ENCODE measurements at regions not wholly inside any gene's neighbourhood (a gene's known extent, or its start where the extent isn't known, plus 50 kb on each side); places are given as distances from the start of the nearest gene placed in this dataset.

DNA sequence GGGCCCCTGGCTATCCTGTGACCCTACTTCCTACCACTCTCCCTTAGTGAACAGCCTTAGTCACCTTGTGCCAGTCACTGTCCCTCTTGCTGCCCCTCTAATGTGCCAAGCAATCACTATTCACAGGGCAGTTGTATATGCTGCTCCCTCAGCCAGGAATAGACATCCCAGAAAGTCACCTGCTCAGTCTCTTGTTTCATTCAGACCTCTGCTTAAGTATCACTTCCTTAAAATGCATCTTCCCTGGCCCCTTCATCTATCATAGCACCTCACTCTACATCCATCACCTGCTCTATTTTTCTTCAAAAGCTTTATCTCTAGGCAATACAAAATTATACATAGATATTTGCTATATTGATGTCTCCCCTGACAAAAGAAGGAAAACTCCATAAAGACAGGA, 328.4 kb upstream of the NFE2L3 start:
- TF ChIP-seq EZH2 (IDR thresholded peaks at IDR 0.05): no peak
- TF ChIP-seq FOXP2 (optimal IDR thresholded peaks at IDR 0.05; ENCODE audit: control extremely low read depth, extremely low read length, insufficient read depth): no peak
- TF ChIP-seq POLR2AphosphoS5 (IDR thresholded peaks at IDR 0.05; ENCODE audit: borderline replicate concordance, low read depth, low read length): no peak
- no peak for DNase-seq (ENCODE audit: low read depth, low spot score)
- no peaks in the 10 kb centered on the region for H3K9me3 ChIP-seq (ENCODE audit: low read depth, low read length)
- H3K27ac ChIP-seq: no peak overlapping the region
- no peak overlapping the region for H3K4me3 ChIP-seq
- no peak overlapping the region for H3K9ac ChIP-seq (ENCODE audit: insufficient read length)
- H3K36me3 ChIP-seq (ENCODE audit: insufficient read depth, low read length): no peaks in the 10 kb centered on the region

DNA sequence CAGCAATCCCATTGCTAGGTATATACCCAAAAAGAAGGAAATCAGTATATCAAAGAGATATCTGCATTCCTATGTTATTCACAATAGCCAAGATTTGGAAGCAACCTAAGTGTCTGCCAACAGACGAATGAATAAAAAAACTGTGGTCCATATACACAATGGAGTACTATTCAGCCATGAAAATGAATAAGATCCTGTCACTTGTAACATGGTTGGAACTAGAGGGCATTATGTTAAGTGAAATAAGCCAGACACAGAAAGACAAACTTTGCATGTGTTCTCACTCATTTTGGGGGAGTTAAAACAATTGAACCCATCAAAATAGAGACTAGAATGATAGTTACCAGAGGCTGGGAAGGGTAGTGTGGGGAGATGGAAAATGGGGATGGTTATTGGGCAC, 323.5 kb upstream of the NFE2L3 start:
- no peak overlapping the region for H3K27ac ChIP-seq
- no peak overlapping the region for H3K4me3 ChIP-seq
- DNase-seq (ENCODE audit: low read depth, low spot score): no peak
- no peaks in the 10 kb centered on the region for H3K9me3 ChIP-seq (ENCODE audit: low read depth, low read length)
- no peak overlapping the region for H3K9ac ChIP-seq (ENCODE audit: insufficient read length)
- no peak for TF ChIP-seq FOXP2 (optimal IDR thresholded peaks at IDR 0.05; ENCODE audit: control extremely low read depth, extremely low read length, insufficient read depth)
- no peak for TF ChIP-seq EZH2 (IDR thresholded peaks at IDR 0.05)
- no peak for TF ChIP-seq POLR2AphosphoS5 (IDR thresholded peaks at IDR 0.05; ENCODE audit: borderline replicate concordance, low read depth, low read length)
- no peaks in the 10 kb centered on the region for H3K36me3 ChIP-seq (ENCODE audit: insufficient read depth, low read length)

DNA sequence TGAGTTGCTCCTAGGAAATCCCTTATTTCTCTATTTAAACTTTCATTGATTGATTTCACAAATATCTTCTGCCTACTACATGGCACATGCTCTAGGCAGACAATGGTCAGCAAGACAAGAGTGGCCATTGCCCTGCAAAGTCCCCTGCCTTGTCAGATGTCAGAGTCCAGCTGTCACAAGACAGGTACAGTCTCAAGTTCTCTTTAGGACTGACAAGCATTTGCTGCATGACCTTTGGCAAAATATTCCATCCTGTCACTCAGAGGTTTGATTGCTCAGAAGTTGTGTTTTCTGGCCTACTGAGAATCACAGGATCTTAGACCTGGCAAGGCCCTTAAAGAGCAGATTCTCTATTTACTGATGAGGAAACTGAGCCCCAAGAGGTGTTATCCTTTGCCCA, 322.3 kb upstream of the NFE2L3 start:
- Histone ChIP-seq H3K9ac (ENCODE audit: insufficient read length) (no peak overlapping the region), H3K4me3 (no peak overlapping the region), H3K9me3 (ENCODE audit: low read depth, low read length) (no peaks in the 10 kb centered on the region), H3K36me3 (ENCODE audit: insufficient read depth, low read length) (no peaks in the 10 kb centered on the region), H3K27ac (no peak overlapping the region)
- no peak for TF ChIP-seq FOXP2 (optimal IDR thresholded peaks at IDR 0.05; ENCODE audit: control extremely low read depth, extremely low read length, insufficient read depth)
- no peak for TF ChIP-seq EZH2 (IDR thresholded peaks at IDR 0.05)
- TF ChIP-seq POLR2AphosphoS5 (IDR thresholded peaks at IDR 0.05; ENCODE audit: borderline replicate concordance, low read depth, low read length): no peak
- no peak for DNase-seq (ENCODE audit: low read depth, low spot score)

DNA sequence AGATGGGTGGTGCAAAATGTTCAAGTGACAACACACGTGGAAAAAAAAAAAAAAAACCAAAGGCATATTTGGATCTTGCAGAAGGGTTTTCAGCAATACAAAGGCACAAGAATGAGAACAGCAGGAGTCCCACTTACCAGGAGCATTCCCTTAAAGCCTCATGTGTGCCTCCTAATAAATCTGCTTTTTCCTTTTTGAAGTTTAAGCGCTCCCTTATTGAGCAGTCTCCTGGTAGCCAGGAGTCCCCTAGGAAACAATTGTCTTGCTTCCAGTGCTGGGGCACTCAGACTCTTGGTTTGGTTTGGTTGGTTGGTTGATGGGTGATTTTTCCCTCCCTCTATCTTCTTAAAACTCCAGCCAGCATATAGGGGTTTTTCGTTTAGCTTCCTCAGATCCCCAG, 321.8 kb upstream of the NFE2L3 start:
- Histone ChIP-seq H3K27ac (no peak overlapping the region), H3K9ac (ENCODE audit: insufficient read length) (no peak overlapping the region), H3K36me3 (ENCODE audit: insufficient read depth, low read length) (no peaks in the 10 kb centered on the region), H3K9me3 (ENCODE audit: low read depth, low read length) (no peaks in the 10 kb centered on the region), H3K4me3 (no peak overlapping the region)
- DNase-seq (ENCODE audit: low read depth, low spot score): no peak
- no peak for TF ChIP-seq EZH2 (IDR thresholded peaks at IDR 0.05)
- TF ChIP-seq FOXP2 (optimal IDR thresholded peaks at IDR 0.05; ENCODE audit: control extremely low read depth, extremely low read length, insufficient read depth): no peak

DNA sequence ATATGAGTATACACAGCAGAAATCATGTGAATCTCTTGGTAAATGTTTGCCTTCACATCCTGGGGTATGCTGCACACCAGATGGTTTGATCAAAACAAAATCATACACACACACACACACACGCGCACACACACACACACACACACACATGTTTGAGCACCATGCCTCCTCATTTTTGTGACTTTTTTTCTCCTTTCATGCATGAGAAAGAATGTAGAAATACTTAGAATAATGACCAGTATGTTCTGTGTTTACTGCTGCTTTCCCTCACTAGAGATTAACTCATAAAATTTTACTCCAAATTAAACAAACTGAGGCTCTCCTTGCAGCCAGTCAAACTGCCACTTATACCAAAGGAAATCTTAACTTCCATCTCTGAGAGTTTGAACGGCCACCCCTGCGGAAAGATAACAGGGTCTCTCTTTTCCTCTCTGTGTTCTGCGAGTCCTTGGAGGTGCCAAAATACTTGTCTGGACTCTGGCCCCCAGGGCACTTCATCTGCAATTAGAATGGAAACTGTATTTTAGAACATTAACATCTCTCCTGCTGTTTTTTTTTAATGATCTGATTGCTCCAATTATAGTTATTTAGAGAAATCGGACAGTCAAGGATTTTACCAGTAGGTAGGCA, 320.8 kb upstream of the NFE2L3 start:
- Histone ChIP-seq H3K36me3 (ENCODE audit: insufficient read depth, low read length) (no peaks in the 10 kb centered on the region), H3K9me3 (ENCODE audit: low read depth, low read length) (no peaks in the 10 kb centered on the region), H3K9ac (ENCODE audit: insufficient read length) (no peak overlapping the region), H3K4me3 (no peak overlapping the region), H3K27ac (no peak overlapping the region)
- DNase-seq (ENCODE audit: low read depth, low spot score): no peak
- TF ChIP-seq FOXP2 (optimal IDR thresholded peaks at IDR 0.05; ENCODE audit: control extremely low read depth, extremely low read length, insufficient read depth): no peak
- TF ChIP-seq POLR2AphosphoS5 (IDR thresholded peaks at IDR 0.05; ENCODE audit: borderline replicate concordance, low read depth, low read length): no peak
- TF ChIP-seq EZH2 (IDR thresholded peaks at IDR 0.05): no peak

DNA sequence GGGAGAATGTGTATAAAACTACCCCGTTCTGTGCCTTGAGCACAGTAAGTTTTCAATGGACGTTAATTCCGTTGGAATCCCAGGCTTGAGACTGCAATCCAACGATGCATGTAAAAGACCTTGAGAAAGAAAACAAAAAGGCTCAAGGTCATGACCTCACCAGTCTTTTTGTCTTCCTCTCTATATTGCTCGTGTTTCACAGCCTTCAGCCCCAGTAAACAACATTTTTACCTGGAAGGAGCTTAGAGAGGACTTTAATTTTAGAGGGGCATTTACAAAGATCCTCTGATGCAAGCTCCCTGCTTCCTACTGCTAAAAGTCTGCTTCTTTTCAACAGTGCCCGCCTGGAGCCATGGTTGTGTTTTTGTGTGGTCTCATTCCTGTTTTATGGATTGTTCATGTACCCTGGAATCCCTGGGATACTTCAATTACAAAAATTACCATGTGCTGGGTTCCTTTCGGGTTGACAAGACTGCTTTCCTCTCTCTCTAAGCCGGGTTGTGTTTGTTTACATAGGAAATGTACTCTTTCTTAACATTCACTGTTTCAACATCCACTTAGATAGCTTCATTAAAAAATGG, 320.1 kb upstream of the NFE2L3 start:
- TF ChIP-seq EZH2 (IDR thresholded peaks at IDR 0.05) (no peak), POLR2AphosphoS5 (IDR thresholded peaks at IDR 0.05; ENCODE audit: borderline replicate concordance, low read depth, low read length) (no peak), FOXP2 (optimal IDR thresholded peaks at IDR 0.05; ENCODE audit: control extremely low read depth, extremely low read length, insufficient read depth) (no peak)
- no peak overlapping the region for H3K4me3 ChIP-seq
- no peaks in the 10 kb centered on the region for H3K36me3 ChIP-seq (ENCODE audit: insufficient read depth, low read length)
- no peak overlapping the region for H3K9ac ChIP-seq (ENCODE audit: insufficient read length)
- H3K9me3 ChIP-seq (ENCODE audit: low read depth, low read length): no peaks in the 10 kb centered on the region
- DNase-seq (ENCODE audit: low read depth, low spot score): no peak
- no peak overlapping the region for H3K27ac ChIP-seq

DNA sequence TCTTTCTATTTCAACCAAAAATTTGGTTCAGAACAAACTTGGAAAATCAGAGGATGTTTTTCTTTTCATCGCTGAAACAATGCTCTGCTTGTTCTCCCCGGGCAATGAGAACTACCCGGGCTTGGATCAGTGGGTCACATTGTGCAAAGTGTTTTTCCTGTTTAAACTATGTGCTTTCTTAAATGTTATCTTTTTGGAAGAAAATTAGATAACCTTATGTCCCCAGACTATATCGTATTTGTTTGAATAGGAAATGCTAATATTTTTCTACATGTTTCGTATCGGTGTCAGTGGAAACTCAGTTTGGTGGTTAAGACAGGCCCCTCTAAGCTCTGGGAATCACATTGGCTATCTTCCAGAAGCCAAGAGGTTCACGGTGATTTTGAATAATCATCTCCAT, 319.5 kb upstream of the NFE2L3 start:
- no peak for DNase-seq (ENCODE audit: low read depth, low spot score)
- Histone ChIP-seq H3K4me3 (no peak overlapping the region), H3K36me3 (ENCODE audit: insufficient read depth, low read length) (no peaks in the 10 kb centered on the region), H3K27ac (no peak overlapping the region), H3K9me3 (ENCODE audit: low read depth, low read length) (no peaks in the 10 kb centered on the region), H3K9ac (ENCODE audit: insufficient read length) (no peak overlapping the region)
- TF ChIP-seq EZH2 (IDR thresholded peaks at IDR 0.05): no peak
- no peak for TF ChIP-seq POLR2AphosphoS5 (IDR thresholded peaks at IDR 0.05; ENCODE audit: borderline replicate concordance, low read depth, low read length)
- TF ChIP-seq FOXP2 (optimal IDR thresholded peaks at IDR 0.05; ENCODE audit: control extremely low read depth, extremely low read length, insufficient read depth): no peak

DNA sequence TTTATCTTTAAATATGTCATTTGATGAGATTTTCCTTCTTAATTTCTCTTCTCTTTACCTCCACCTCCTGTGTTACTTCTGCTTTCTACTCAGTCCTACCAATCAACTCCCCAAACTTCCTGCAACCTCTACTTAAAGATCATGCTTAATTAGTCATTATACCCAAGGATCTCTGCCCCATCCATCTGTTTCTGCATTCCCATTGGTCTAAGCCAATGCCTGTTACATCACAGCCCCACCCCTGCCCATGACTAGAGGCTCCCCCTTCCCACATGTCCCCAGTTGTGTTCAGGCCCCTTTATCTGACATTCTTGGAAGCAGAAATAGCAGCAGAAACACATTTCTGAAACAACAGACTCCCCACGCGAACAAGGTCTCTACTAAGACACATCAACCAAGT, 319.1 kb upstream of the NFE2L3 start:
- TF ChIP-seq FOXP2 (optimal IDR thresholded peaks at IDR 0.05; ENCODE audit: control extremely low read depth, extremely low read length, insufficient read depth): no peak
- no peak for TF ChIP-seq EZH2 (IDR thresholded peaks at IDR 0.05)
- no peak for TF ChIP-seq POLR2AphosphoS5 (IDR thresholded peaks at IDR 0.05; ENCODE audit: borderline replicate concordance, low read depth, low read length)
- Histone ChIP-seq H3K4me3 (no peak overlapping the region), H3K9ac (ENCODE audit: insufficient read length) (no peak overlapping the region), H3K36me3 (ENCODE audit: insufficient read depth, low read length) (no peaks in the 10 kb centered on the region), H3K9me3 (ENCODE audit: low read depth, low read length) (no peaks in the 10 kb centered on the region), H3K27ac (no peak overlapping the region)
- no peak for DNase-seq (ENCODE audit: low read depth, low spot score)

DNA sequence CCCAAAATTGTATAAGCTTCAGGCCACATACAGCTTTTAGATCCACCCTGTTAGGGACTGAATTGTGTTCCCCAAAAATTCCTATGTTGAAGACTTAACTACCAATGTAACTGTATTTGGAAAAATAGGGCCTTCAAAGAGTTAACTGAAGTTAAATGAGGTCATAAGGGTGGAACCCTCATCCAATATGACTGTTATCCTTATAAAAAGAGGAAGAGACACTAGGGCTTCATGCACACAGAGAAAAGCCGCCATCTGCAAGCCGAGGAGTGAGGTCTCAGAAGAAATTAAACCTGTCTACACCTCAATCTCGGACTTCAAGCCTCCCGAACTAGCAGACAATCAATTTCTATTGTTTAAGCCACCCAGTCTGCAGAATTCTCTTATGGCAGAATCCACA, 317.9 kb upstream of the NFE2L3 start:
- Histone ChIP-seq H3K4me3 (no peak overlapping the region), H3K27ac (no peak overlapping the region), H3K36me3 (ENCODE audit: insufficient read depth, low read length) (no peaks in the 10 kb centered on the region), H3K9me3 (ENCODE audit: low read depth, low read length) (no peaks in the 10 kb centered on the region), H3K9ac (ENCODE audit: insufficient read length) (no peak overlapping the region)
- DNase-seq (ENCODE audit: low read depth, low spot score): no peak
- TF ChIP-seq POLR2AphosphoS5 (IDR thresholded peaks at IDR 0.05; ENCODE audit: borderline replicate concordance, low read depth, low read length): no peak
- no peak for TF ChIP-seq EZH2 (IDR thresholded peaks at IDR 0.05)
- TF ChIP-seq FOXP2 (optimal IDR thresholded peaks at IDR 0.05; ENCODE audit: control extremely low read depth, extremely low read length, insufficient read depth): no peak

All from SK-N-MC (cell line).